WERI-Rb-1 (cell line): ENCODE measurements at regions not wholly inside any gene's neighbourhood (a gene's known extent, or its start where the extent isn't known, plus 50 kb on each side); places are given as distances from the start of the nearest gene placed in this dataset.
A peak's percentile ranks its signal among the peaks of the same experiment; 100 is the strongest.

Experiments
- DNase-seq: peaks from one replicate; pipeline ENCODE4 v3.0.0-alpha.2; 2020
- H3K27ac ChIP-seq: fragments of 250-450 bp; sonication (Bioruptor Pico); 2 replicates; pipeline ENCODE4 v1.5.1; 2020; ENCODE audit warnings: mild to moderate bottlenecking, moderate library complexity
- H3K27me3 ChIP-seq: fragments of 250-450 bp; sonication (Bioruptor Pico); 2 replicates; pipeline ENCODE4 v1.5.1; 2021; ENCODE audit warnings: mild to moderate bottlenecking, low read depth, moderate library complexity; ENCODE audit not compliant: insufficient read depth, severe bottlenecking
- H3K36me3 ChIP-seq: fragments of 250-450 bp; sonication (Bioruptor Pico); 2 replicates; pipeline ENCODE4 v1.5.1; 2020; ENCODE audit warnings: mild to moderate bottlenecking, moderate library complexity
- H3K4me3 ChIP-seq: 2 replicates; pipeline ENCODE4 v1.5.1; 2011; ENCODE audit warnings: low read depth, mild to moderate bottlenecking, control low read depth, low read length
- H3K9me3 ChIP-seq: fragments of 250-450 bp; sonication (Bioruptor Pico); 2 replicates; pipeline ENCODE4 v1.5.1; 2021; ENCODE audit warnings: mild to moderate bottlenecking, moderate library complexity; ENCODE audit not compliant: severe bottlenecking
- TF ChIP-seq, protein P1 (sequence below): IDR thresholded peaks from 2 replicates; pipeline ENCODE4 v1.5.1; 2011; ENCODE audit warnings: low read depth, mild to moderate bottlenecking, control low read depth, inconsistent platforms, low read length

DNA sequence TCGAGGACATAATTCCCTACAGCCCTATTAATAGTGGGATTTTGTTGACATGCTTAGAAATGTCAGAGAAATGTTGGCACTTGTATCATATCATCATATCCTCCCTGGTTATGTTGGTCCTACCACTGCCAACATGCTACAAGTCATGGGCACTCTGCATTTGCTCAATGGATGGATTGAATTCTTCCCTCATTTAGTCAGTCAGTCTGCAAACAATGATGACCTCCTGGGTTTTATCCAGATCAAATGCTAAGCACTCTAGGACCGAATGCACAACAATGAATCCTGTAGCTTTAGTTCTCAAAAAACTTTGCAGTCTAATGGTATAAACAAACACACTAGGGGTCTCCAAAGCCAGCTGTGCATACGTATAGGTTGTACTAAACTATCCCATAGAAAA is 357.2 kb upstream of the DPYD start:
- no peak overlapping the region for H3K27ac ChIP-seq
- DNase-seq, result no peak

DNA sequence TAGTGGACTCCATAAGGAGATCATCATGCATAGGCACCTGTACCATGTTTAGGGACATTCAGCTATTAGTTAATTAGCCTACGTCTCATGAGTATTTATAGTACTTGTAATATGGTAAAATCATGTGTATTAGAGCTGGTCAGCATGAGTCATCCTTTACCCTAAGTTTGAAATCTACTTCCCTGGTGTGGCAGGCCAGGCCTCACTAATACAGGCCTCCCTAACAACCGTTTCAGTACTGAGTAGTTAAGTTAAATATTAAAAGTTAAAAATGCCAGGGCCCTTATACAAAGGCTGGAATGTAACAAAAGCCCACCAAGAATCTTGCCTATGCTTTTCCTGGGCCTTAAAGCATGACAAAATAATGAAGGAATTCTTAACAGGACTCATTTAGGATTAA is 356.3 kb upstream of the DPYD start:
- DNase-seq, result no peak
- Histone ChIP-seq H3K9me3 (peaks cover 7% of the 10 kb centered on the region), H3K27ac (peak overlapping the region; percentile 51), H3K4me3 (no peak overlapping the region), H3K27me3 (no peaks in the 10 kb centered on the region), H3K36me3 (no peaks in the 10 kb centered on the region)
- TF ChIP-seq, protein P1, sequence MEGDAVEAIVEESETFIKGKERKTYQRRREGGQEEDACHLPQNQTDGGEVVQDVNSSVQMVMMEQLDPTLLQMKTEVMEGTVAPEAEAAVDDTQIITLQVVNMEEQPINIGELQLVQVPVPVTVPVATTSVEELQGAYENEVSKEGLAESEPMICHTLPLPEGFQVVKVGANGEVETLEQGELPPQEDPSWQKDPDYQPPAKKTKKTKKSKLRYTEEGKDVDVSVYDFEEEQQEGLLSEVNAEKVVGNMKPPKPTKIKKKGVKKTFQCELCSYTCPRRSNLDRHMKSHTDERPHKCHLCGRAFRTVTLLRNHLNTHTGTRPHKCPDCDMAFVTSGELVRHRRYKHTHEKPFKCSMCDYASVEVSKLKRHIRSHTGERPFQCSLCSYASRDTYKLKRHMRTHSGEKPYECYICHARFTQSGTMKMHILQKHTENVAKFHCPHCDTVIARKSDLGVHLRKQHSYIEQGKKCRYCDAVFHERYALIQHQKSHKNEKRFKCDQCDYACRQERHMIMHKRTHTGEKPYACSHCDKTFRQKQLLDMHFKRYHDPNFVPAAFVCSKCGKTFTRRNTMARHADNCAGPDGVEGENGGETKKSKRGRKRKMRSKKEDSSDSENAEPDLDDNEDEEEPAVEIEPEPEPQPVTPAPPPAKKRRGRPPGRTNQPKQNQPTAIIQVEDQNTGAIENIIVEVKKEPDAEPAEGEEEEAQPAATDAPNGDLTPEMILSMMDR, result no peak

More for the DNA sequence above, 357.2 kb upstream of the DPYD start:
- no peaks in the 10 kb centered on the region for H3K27me3 ChIP-seq
- no peak overlapping the region for H3K4me3 ChIP-seq
- TF ChIP-seq, protein P1, result no peak
- H3K9me3 ChIP-seq, result peaks cover 7% of the 10 kb centered on the region
- no peaks in the 10 kb centered on the region for H3K36me3 ChIP-seq

DNA sequence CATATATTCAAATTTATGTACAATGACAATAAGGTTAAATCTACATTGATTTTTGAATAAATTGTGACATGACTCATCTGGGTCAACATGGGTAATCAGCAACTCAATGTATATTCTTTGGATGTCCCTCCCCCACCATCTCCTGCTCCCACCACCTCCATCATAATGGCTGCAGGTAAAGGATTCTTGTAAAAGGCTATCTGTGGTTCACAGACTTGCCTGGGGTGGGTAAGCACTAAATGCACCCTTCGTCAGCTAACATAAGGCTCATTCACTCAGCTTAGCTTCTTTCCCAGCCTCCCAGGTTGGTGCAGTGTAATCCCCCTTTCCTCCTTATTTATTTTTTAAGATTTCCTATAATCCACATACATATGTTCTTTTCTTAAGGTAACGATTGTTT is 355.7 kb upstream of the DPYD start:
- H3K36me3 ChIP-seq, result no peaks in the 10 kb centered on the region
- no peaks in the 10 kb centered on the region for H3K27me3 ChIP-seq
- peak; percentile 23 for DNase-seq
- TF ChIP-seq, protein P1, result no peak
- H3K9me3 ChIP-seq, result peaks cover 7% of the 10 kb centered on the region
- H3K4me3 ChIP-seq, result no peak overlapping the region
- no peak overlapping the region; the same call in 1 of the 2 replicates for H3K27ac ChIP-seq

DNA sequence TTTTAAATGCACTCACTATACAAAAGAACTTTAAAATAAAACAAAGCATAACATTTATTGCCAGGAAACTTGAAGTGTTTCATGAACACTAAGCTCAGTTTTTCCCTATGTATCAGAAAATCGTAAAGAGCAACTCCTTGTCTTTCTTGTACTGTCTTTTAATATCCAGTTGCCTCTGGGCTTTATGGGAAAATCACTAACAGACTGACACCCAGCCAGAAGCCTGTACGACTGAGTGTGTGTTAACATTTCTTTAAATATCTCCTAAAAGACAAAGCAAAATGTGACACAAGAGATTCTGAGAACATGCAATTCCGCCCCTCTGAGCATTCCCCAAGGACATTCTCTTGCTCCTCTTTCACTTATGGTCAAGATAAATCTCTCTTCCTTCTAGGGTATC is 347.5 kb upstream of the DPYD start:
- TF ChIP-seq, protein P1, result no peak
- Histone ChIP-seq H3K4me3 (no peak overlapping the region), H3K27ac (no peak overlapping the region), H3K27me3 (no peaks in the 10 kb centered on the region), H3K9me3 (no peaks in the 10 kb centered on the region), H3K36me3 (no peaks in the 10 kb centered on the region)
- DNase-seq, result no peak

DNA sequence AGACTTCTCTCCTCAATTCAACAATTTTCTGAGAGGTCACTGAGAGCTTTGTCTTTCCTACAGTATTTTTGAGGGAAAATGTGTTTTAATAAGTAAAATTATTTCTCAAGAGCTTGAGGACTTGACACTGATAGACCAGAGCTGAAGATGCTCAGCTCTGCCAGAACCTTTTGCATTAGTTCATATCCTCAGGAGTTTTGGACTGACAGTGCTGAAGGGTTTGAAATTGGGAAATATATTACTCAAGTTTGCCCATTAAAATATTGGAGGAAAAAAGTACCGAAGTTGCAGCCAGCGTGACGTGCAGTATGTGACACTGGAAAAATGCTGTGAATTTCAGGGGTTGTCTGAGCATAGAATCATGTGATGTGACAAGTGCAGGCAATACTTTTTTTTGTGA is 346.6 kb upstream of the DPYD start:
- Histone ChIP-seq H3K4me3 (no peak overlapping the region), H3K27me3 (no peaks in the 10 kb centered on the region), H3K36me3 (no peaks in the 10 kb centered on the region), H3K9me3 (no peaks in the 10 kb centered on the region), H3K27ac (no peak overlapping the region)
- DNase-seq, result no peak
- TF ChIP-seq, protein P1, result no peak

DNA sequence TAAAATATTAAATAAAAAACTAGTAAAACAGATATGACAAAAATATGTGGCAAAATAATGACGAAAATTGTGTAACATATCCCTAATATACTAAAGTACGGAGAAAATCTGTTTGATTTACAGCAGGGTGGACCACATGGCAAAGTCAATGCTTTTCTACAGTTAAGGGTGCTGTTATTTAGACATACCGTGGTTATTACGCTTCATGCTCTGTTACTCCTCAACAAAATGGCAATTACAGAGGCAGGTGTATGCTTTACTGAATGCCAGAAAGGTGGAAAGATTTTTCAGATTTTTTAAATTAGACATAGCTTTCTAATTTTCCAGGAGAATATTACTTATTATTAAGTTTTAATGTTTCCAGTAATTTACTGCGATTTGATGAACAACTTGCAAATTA is 343.9 kb upstream of the DPYD start:
- H3K27me3 ChIP-seq, result no peaks in the 10 kb centered on the region
- H3K36me3 ChIP-seq, result no peaks in the 10 kb centered on the region
- H3K27ac ChIP-seq, result no peak overlapping the region
- no peak overlapping the region for H3K4me3 ChIP-seq
- DNase-seq, result no peak
- H3K9me3 ChIP-seq, result no peaks in the 10 kb centered on the region
- TF ChIP-seq, protein P1, result no peak
